Mammary epithelial cell (primary cell): ENCODE measurements at regions not wholly inside any gene's neighbourhood (a gene's known extent, or its start where the extent isn't known, plus 50 kb on each side); places are given as distances from the start of the nearest gene placed in this dataset.
"Not testable (repeated sequence)": the region's sequence is repeated elsewhere in the genome, so short reads cannot be mapped to it uniquely, and the experiment has no call there.

Experiments
- EZH2 ChIP-seq: IDR thresholded peaks from 2 replicates; pipeline ENCODE4 v1.6.1; 2012; ENCODE audit warnings: low read length, inconsistent platforms, borderline replicate concordance
- TF ChIP-seq, protein P1 (sequence below), 2 donors: IDR thresholded peaks in 1 of 2; conservative IDR thresholded peaks in 1 of 2; 2 replicates each; pipeline ENCODE4 v1.5.1; 2011 to 2012; ENCODE audit warnings: inconsistent platforms in 2 of 2, low read length in 2 of 2, mild to moderate bottlenecking in 2 of 2, control low read depth in 1 of 2, low read depth in 1 of 2; ENCODE audit not compliant: insufficient read depth in 1 of 2; ENCODE audit errors: extremely low read depth in 1 of 2

DNA sequence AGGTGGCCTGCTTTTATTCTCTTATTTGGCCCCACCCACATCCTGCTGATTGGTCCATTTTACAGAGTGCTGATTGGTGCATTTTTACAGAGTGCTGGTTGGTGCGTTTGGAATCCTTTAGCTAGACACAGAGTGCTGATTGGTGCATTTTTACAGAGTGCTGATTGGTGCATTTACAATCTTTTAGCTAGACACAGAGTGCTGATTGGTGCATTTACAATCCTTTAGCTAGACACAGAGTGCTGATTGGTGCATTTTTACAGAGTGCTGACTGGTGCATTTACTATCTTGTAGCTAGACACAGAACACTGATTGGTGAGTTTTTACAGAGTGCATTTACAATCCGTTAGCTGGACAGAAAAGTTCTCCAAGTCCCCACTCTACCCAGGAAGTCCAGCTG, 720.6 kb downstream of the PDCD6IP start:
- TF ChIP-seq, protein P1, sequence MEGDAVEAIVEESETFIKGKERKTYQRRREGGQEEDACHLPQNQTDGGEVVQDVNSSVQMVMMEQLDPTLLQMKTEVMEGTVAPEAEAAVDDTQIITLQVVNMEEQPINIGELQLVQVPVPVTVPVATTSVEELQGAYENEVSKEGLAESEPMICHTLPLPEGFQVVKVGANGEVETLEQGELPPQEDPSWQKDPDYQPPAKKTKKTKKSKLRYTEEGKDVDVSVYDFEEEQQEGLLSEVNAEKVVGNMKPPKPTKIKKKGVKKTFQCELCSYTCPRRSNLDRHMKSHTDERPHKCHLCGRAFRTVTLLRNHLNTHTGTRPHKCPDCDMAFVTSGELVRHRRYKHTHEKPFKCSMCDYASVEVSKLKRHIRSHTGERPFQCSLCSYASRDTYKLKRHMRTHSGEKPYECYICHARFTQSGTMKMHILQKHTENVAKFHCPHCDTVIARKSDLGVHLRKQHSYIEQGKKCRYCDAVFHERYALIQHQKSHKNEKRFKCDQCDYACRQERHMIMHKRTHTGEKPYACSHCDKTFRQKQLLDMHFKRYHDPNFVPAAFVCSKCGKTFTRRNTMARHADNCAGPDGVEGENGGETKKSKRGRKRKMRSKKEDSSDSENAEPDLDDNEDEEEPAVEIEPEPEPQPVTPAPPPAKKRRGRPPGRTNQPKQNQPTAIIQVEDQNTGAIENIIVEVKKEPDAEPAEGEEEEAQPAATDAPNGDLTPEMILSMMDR (conservative IDR thresholded peaks at IDR 0.05 in 1 of 2, IDR thresholded peaks at IDR 0.05 in 1 of 2; ENCODE audit: extremely low read depth in 1 of 2, insufficient read depth in 1 of 2, low read depth in 1 of 2, low read length in 2 of 2) = not testable (repeated sequence)
- TF ChIP-seq EZH2 = not testable (repeated sequence)
